ENCODE measurements at regions not wholly inside any gene's neighbourhood (a gene's known extent, or its start where the extent isn't known, plus 50 kb on each side); places are given as distances from the start of the nearest gene placed in this dataset.

DNA sequence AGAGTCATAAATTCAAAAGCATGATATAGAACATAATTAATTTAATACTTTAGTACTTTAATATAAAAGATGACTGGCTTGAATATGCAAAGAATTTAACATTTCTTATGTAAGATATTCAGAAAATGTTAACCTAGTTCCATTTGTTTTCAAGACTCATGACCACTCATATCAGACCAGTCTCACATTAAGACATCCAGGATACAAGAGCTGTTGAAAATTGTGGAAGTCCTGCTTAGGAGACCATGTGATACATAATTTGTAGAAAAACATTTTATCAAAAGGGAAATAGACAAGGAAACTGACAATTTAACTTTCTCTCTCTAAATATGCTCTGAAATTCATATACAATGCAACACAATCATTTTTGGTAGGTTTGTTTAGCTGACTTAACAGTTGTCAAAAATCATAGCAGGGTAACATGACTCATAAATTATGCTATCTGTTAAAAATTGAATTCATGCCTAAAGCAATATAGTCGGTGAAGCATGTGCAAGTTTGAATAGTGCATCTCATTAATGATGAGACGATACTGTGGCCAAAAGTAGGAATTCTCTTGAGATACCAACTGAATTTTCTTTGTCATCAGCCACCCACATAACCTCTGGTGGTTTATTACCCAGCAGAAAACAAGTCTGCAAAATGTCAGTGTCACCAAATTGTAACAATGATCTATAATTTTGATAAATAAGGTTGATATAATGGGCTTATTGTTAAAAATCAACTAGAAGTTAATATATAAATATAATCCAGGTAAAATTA is 211.4 kb downstream of the GASK1B start:
- no peak for DNase-seq (ENCODE audit: low spot score)

DNA sequence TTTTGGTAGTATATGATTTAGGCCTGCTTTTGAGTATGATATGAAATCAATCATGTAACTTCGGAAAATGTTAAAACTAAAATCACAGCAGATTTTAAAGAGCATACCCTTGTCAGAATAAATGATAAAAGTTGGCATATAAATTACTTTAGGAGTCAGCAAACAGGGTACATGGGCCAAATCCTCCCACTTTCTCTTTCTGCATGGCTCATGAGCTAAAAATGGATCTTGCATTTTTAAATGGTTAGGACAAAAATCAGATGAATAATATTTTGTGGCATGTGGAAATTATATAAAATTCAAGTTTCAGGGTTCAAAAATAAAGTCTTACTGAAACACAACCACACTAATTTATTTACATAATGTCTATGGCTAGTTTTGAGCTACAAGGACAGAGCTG is 214.9 kb downstream of the GASK1B start:
- no peak for DNase-seq (ENCODE audit: low spot score)

- DNase-seq (ENCODE audit: low spot score): no peak
Measured at GRCh38 chr4:157942017-157942416, 230.8 kb downstream of the GASK1B start.

DNA sequence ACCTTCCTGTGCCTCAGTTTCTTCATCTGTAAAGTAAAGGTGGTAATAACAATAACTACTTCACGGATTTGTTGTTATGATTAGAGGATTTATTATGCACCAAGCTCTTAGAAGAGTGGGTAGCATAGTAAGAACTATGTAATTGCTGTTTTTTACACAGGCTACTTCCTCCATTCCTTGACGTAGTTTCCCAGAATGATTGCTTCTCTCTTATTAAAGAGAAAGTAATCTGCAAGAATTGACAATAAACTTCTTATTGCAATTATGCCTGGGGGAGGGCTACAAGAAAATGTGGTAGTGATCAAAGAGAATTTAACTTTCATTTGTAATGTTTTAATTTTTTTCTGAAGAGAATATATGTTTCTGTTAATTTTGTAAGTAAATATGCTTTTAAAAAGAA is 238.7 kb downstream of the GASK1B start:
- no peak for DNase-seq (ENCODE audit: low spot score)

DNA sequence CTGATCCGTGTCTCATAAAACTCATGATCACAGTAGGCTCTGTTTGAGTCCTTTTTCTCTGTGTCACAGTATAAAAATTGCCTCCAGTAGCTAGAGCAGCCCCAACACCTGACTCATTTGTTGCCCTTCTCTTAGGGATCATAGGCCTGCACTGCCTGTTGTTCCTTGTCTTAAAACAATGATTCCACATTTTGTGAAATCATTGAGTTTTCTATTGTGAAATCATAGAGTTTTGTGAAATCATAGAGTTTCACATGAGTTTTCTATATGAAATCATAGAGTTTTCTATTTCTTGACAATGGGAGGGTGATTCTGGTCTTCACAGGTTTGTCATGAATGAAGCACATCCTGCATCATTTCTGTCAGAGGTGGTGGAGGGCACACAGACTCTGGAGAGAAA is 239.9 kb downstream of the GASK1B start:
- no peak for DNase-seq (ENCODE audit: low spot score)

DNA sequence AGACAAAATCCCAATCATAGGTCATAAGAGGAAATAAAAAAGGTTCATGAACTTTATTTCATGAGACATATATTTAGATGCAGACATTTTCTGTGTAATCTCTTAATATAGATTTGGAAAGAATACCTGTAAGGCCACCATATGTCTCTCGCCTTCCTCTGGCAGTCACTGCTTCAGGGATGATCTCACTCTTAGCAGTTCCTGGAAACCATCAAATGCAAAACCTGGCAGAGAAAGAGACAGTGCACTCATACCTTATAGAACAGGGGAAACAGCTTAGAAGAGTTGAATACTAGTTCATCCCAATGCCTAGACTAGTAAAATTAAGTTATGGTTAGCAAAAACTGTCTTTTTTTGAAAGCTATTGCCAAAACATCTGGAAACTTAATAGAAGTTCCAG is 243.3 kb downstream of the GASK1B start:
- DNase-seq (ENCODE audit: low spot score): no peak

DNA sequence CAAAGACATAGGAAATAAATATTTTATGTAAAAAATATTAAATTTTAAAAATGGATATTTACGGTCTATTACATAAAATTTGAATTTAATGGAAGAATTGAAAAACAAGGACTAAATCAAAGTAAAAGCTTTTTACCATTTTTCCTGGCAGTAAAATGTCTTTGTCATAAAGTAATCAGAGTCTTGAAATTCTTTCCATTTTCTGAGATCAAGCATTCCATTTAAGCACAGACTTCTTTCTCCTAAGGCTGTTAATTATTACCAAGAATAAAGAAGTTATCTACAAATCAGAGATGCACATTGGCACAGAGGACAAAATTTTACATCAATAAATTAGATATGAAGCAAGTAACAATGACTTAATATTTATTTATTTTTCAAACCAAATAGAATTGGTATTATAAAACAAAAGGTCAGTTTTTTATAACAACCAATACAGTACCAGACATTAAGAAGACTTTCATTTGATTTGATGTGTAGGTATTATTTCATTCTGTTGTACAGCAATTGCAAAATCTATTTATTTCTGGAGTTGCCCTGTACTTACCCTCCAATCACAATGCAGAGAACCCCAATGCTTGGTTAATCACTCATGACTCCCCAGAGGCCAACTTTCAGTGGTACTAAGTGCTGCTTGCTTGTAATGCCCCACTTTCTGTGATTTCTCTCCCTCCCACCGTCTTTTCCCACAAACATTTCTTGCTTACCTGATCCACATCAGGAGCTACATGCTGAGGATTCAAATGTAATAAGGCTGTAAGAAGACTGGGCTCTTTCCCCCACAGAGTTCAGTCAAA is 254.6 kb downstream of the GASK1B start:
- DNase-seq (ENCODE audit: low spot score): no peak

- DNase-seq (ENCODE audit: low spot score): no peak
Measured at GRCh38 chr4:157912212-157912611, 260.6 kb downstream of the GASK1B start.

DNA sequence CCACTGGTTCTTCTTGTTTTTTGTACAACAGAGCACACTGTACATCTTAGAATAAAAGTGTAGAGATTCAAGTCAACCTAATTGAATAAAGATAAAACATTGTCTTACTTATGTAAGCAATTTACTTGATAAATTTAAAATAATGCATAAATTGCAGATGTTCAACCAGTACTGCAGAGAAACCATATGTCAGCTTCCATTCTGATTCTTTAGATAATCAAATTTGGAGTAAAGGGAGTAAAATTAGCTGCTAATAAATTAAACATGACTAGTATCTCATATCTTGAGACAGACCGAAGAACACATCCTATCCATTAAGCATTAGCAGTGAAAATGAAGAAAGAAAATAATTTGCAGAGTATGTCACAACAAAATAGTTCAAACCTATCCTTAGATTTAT is 261.2 kb downstream of the GASK1B start:
- DNase-seq (ENCODE audit: low spot score): no peak

- DNase-seq (ENCODE audit: low spot score): no peak
Measured at GRCh38 chr4:157908691-157909090, 264.1 kb downstream of the GASK1B start.

DNA sequence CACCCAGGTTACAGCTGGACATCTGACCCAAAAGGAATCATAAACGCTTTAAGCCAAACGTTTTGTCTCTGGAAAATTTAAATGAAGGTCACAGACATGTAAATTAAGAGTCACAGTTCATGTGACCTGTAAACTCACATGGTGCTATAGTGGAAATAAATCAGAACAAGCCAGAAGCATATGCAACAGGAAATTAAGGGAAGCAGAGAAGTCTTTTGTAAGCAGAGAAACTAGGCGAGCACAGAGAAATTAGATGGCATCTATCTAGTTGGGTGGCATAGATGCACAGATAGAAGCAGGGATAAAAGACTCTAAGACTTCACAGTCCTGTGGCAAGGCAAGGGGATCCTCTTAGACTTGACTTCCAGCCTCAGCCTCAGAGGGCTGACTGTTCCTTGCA is 264.8 kb downstream of the GASK1B start:
- no peak for DNase-seq (ENCODE audit: low spot score)

- no peak for DNase-seq (ENCODE audit: low spot score)
Measured at GRCh38 chr4:157907226-157907946, 265.4 kb downstream of the GASK1B start.

- DNase-seq (ENCODE audit: low spot score): no peak
Measured at GRCh38 chr4:157898836-157899605, 273.8 kb downstream of the GASK1B start.

DNA sequence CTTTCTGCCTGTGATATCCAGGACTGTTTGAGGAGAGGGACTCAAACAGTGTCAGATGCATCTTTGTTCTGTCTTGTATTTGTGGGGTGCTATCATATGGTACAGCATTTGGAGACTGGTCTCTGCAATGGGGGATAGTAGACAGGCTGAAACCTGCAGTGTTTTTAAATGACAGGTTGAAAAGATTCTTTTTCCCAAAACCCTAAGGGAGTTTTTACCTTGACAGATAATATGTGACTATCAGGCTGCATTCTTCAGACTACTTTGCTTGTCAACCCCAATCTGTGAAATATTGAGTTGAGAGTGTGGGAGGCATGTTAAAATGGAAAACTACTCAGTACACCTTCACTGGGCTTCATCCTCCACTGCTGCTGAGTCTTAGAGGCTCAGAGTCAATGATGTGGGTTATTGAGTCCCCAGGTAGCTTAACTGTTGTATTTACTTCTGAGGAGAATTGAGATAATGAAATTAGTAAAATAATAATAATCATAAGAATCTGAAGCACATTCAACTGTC is 274.9 kb downstream of the GASK1B start:
- DNase-seq (ENCODE audit: low spot score): no peak

DNA sequence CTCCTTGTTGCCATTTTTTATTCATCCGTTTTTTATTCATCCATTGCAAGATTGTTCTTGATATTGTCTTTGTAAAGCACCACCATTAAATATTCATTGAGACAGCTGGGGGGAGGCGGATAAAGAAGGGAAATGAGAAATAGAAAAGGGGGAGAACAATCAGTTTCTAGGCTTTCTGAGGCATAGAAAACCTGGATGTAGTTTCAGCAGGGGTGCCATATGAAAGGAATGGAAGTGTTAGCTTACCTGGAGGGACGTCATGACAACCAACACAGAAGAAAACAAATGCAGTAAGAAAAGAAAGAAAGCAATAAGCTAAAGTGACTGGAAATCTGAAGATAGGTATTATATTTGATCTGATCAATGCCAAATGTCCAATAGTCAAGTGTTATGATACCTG is 276.1 kb downstream of the GASK1B start:
- DNase-seq (ENCODE audit: low spot score): no peak

DNA sequence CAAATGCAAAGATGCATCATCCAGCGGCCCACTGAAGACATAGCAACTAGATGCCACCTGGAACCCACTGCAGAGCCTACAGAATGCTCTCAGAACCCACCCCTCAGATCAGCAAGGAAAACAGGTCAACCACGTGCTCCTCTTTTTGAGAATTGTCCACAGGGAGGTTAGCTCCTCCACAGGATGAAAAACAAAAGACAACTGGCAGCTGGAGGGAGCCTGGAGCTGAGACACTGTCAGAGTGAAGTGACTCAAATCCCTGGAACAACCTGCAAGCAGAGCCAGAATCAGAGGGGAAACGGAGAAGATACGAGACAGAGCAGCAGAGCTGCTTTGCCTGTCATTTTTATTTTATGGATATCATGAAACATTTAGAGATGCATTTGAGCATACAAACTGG is 277.6 kb downstream of the GASK1B start:
- DNase-seq (ENCODE audit: low spot score): no peak

DNA sequence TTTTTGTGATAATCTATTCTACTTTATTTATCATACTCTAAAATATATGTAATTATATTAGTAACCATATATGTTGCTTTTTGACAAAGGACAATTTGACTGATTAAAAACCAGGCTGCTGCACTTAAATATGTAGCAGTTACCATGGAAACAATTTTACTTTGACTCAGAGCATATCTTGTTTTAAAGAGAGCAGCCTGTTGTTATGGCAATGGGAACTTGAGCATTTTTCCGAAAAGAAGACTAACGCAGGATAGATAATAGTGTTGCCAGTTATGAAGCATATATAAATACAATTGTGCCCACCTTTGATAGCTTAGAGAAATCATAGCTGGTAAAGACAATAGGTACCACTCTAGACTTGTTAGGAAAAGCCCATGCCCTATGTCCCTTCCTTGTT is 283.0 kb downstream of the GASK1B start:
- no peak for DNase-seq (ENCODE audit: low spot score)

DNA sequence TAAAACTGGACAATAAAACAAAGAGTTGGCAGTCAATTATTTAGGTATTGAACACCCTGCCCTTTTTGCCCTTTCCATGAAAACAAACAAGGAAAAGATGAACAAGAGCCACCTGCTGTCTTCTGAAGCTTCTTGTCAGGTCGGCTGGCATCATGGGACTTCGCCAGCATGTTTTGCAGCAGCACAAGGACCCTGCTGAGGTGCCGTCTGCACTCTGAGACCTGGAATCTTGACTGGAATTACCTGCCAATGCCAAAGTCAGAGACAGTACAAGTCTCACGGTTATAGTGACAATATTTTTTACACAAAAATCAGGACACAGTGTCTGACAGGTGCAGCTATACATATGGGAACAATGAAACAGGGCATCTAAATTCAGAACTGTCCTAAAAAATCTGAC is 284.5 kb downstream of the GASK1B start:
- DNase-seq (ENCODE audit: low spot score): peak; percentile 9

- no peak for DNase-seq (ENCODE audit: low spot score)
Measured at GRCh38 chr4:157887316-157887715, 285.5 kb downstream of the GASK1B start.

DNA sequence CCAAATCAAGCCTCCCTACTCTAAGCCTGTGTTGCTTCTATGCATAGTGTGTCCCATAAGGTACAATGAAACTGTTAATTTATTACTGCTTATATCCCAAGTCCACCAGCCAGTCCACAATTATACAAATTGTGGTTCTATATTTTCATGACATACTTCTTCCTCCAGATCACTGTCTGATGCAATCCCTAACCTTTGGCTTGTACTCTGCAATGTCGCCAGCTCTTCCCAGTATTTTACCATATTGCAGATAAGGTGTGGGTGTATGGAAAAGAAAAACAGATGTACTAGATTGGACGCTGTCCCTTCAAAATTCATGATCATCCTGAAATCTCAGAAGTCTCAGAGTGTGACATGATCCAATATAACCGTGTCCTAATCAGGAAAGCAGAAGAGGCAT is 286.2 kb downstream of the GASK1B start:
- DNase-seq (ENCODE audit: low spot score): no peak

- no peak for DNase-seq (ENCODE audit: low spot score)
Measured at GRCh38 chr4:157885811-157886210, 287.0 kb downstream of the GASK1B start.

GRCh38 chr4:157882901-157883300 is 289.9 kb downstream of the GASK1B start:
- no peak for DNase-seq (ENCODE audit: low spot score)
